BLaER1 (cell line): ENCODE measurements at regions not wholly inside any gene's neighbourhood (a gene's known extent, or its start where the extent isn't known, plus 50 kb on each side); places are given as distances from the start of the nearest gene placed in this dataset.
"Not testable (repeated sequence)": the region's sequence is repeated elsewhere in the genome, so short reads cannot be mapped to it uniquely, and the experiment has no call there.

Experiments
- H3K27ac ChIP-seq: shearing (Covaris generic); formaldehyde crosslinking; 2 replicates; pipeline ENCODE4 v1.8.1; 2022
- H3K27me3 ChIP-seq: shearing (Covaris generic); formaldehyde crosslinking; 2 replicates; pipeline ENCODE4 v1.8.1; 2022
- H3K36me3 ChIP-seq: shearing (Covaris generic); formaldehyde crosslinking; 2 replicates; pipeline ENCODE4 v1.8.1; 2022
- H3K4me1 ChIP-seq: shearing (Covaris generic); formaldehyde crosslinking; 2 replicates; pipeline ENCODE4 v1.8.1; 2022
- H3K4me2 ChIP-seq: shearing (Covaris generic); formaldehyde crosslinking; 2 replicates; pipeline ENCODE4 v1.8.1; 2022
- H3K4me3 ChIP-seq: shearing (Covaris generic); formaldehyde crosslinking; 2 replicates; pipeline ENCODE4 v1.8.1; 2022
- H3K9ac ChIP-seq: shearing (Covaris generic); formaldehyde crosslinking; 2 replicates; pipeline ENCODE4 v1.8.1; 2022
- H3K9me3 ChIP-seq: shearing (Covaris generic); formaldehyde crosslinking; 2 replicates; pipeline ENCODE4 v1.8.1; 2022
- H4K20me1 ChIP-seq: shearing (Covaris generic); formaldehyde crosslinking; 2 replicates; pipeline ENCODE4 v1.8.1; 2022
- Cebpa-rat ChIP-seq: shearing (Covaris generic); IDR thresholded peaks from 2 replicates; pipeline ENCODE4 v1.8.1; 2022

DNA sequence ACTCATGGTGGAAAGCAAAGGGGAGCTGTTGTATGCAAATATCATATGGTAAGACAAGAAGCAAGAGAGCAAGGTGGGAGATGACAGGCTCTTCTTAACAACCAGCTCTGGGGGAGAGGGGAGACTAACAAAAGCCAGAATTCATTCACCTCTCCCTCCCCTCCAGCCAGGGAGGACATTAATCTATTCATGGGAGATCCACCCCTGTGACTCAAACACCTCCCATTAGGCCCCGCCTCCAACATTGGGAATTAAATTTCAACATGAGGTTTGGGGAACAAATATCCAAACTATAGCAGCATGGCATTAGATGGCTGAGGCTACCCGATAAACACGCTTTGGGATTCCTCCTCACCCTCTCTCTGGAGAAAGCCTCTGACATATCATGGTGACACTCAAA, 210.6 kb downstream of the RHOU start:
- Histone ChIP-seq H4K20me1 (no peaks in the 10 kb centered on the region), H3K36me3 (no peaks in the 10 kb centered on the region), H3K27me3 (no peaks in the 10 kb centered on the region), H3K27ac (no peak overlapping the region), H3K9me3 (no peaks in the 10 kb centered on the region), H3K4me1 (no peaks in the 10 kb centered on the region), H3K9ac (no peak overlapping the region), H3K4me2 (no peak overlapping the region), H3K4me3 (no peak overlapping the region)
- TF ChIP-seq Cebpa-rat, result no peak

DNA sequence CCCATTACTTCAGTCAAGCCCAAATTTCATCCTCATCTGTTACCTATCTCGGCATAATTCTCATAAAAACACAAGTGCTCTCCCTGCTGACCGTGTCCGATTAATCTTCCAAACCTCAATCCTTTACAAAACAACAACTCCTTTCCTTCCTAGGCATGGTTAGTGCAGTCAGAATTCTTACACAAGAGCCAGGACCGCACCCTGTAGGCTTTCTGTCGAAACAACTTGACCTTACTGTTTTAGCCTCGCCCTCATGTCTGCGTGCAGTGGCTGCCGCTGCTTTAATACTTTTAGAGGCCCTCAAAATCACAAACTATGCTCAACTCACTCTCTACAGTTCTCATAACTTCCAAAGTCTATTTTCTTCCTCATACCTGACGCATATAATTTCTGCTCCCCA, 214.3 kb downstream of the RHOU start:
- not testable (repeated sequence) for H3K9ac ChIP-seq, H3K27me3 ChIP-seq, H4K20me1 ChIP-seq, H3K27ac ChIP-seq, H3K4me3 ChIP-seq, H3K4me1 ChIP-seq, H3K36me3 ChIP-seq, H3K9me3 ChIP-seq, H3K4me2 ChIP-seq

DNA sequence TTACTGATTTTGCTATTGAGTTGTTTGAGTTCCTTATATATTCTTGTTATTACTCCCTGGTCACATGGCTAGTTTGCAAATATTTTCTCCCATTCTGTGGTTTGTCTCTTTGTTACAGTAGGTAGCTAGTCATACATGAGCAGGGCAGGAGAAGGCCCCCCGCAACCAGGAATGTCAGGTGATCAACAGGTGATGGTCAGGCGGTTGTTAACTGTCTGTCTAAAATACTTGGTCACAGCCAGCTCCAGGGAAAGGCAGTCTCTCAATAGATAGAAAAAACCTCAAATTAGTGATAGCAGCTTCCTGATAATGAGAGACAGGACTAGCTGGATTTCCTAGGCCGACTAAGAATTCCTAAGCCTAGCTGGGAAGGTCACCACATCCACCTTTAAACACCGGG, 217.9 kb downstream of the RHOU start:
- Histone ChIP-seq H3K36me3 (no peaks in the 10 kb centered on the region), H3K27me3 (no peaks in the 10 kb centered on the region), H3K4me3 (no peak overlapping the region), H4K20me1 (no peaks in the 10 kb centered on the region), H3K9ac (no peak overlapping the region), H3K9me3 (peaks cover 7% of the 10 kb centered on the region; the same call in 1 of the 2 replicates), H3K27ac (no peak overlapping the region), H3K4me1 (no peaks in the 10 kb centered on the region), H3K4me2 (no peak overlapping the region)
- TF ChIP-seq Cebpa-rat, result no peak

DNA sequence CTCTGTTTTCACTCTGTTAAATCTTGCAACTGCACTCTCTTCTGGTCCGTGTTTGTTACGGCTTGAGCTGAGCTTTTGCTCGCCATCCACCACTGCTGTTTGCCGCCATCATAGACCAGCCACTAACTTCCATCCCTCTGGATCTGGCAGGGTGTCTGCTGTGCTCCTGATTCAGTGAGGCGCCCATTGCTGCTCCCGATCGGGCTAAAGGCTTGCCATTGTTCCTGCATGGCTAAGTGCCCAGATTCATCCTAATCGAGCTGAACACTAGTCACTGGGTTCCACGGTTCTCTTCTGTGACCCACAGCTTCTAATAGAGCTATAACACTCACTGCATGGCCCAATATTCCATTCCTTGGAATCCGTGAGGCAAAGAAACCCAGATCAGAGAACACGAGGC, 218.5 kb downstream of the RHOU start:
- not testable (repeated sequence) for H3K36me3 ChIP-seq, H3K9me3 ChIP-seq, H3K4me3 ChIP-seq, H4K20me1 ChIP-seq, H3K4me1 ChIP-seq, H3K27ac ChIP-seq, H3K4me2 ChIP-seq, H3K9ac ChIP-seq, H3K27me3 ChIP-seq

DNA sequence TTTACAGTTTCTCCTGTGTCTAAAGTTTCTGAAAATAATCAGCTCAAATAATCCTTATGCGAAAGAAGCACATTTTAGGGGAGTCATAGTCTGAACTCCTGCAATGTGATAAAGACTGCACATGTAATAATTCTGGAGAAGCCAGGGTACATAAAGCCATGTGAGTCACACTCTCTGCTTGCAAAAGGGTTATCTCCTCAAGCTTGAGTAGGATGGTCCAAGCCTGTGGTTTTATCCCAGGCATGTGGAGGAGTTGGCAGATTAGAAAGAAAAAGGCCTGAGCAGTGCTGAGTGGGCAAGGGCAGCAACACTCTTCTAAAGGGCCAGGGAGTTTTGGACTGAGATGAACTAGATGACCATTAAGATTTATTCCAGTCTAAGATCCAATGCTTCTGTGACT, 220.4 kb downstream of the RHOU start:
- no peak for TF ChIP-seq Cebpa-rat
- Histone ChIP-seq H3K27me3 (no peaks in the 10 kb centered on the region), H4K20me1 (no peaks in the 10 kb centered on the region)

DNA sequence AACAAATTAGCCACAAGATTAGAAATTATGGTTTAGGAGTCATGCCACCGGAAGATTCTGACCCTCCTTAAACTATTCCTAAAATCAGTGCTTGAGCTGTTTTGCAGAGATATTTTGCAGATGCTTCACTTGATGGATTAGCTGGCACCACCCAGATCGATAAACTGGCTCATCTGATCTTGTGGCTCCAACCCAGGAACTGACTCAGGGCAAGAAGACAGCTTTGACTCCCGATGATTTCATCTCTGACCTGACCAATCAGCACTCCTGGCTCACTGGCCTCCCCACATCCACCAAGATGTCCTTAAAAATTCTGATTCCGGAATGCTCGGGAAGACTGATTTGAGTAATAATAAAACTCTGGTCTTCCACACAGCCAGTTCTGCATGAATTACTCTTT, 221.6 kb downstream of the RHOU start:
- H4K20me1 ChIP-seq, result no peaks in the 10 kb centered on the region
- H3K4me3 ChIP-seq, result no peak overlapping the region
- TF ChIP-seq Cebpa-rat, result no peak
- H3K4me1 ChIP-seq, result 0 out of 2 replicates have a peak, but pooled peaks cover 4% of the 10 kb centered on the region
- H3K4me2 ChIP-seq, result no peak overlapping the region
- no peaks in the 10 kb centered on the region for H3K36me3 ChIP-seq
- H3K27ac ChIP-seq, result no peak overlapping the region
- no peaks in the 10 kb centered on the region for H3K27me3 ChIP-seq
- H3K9ac ChIP-seq, result no peak overlapping the region
- H3K9me3 ChIP-seq, result peaks cover 7% of the 10 kb centered on the region; the same call in 1 of the 2 replicates

More for the DNA sequence above, 220.4 kb downstream of the RHOU start:
- Histone ChIP-seq H3K9me3 (peaks cover 7% of the 10 kb centered on the region; the same call in 1 of the 2 replicates), H3K4me3 (no peak overlapping the region), H3K9ac (no peak overlapping the region), H3K36me3 (no peaks in the 10 kb centered on the region), H3K4me1 (0 out of 2 replicates have a peak, but pooled peaks cover 1% of the 10 kb centered on the region), H3K27ac (no peak overlapping the region), H3K4me2 (no peak overlapping the region)

DNA sequence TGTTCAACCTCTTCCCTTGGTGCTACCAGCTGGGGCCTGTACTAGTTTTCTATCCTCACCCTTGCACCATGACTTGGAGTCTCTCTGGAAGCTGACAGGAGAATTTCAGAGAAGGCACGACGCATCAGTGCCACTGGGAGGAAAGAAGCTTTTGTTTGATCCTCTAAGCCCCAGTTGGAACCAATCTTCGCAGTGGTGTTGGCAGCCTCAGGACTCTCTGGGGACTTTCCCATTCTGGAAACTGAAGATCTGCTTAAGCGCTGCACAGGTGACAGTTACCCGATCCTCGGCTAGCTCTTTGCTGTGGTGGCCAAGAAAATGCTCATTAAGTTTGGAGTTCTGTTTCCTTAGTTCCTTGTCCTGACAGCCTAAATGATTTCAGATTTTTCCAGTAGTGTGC, 222.3 kb downstream of the RHOU start:
- H3K4me2 ChIP-seq, result no peak overlapping the region
- peaks cover 7% of the 10 kb centered on the region; the same call in 1 of the 2 replicates for H3K9me3 ChIP-seq
- H3K27ac ChIP-seq, result no peak overlapping the region
- H3K36me3 ChIP-seq, result no peaks in the 10 kb centered on the region
- no peak for TF ChIP-seq Cebpa-rat
- H3K9ac ChIP-seq, result no peak overlapping the region
- H4K20me1 ChIP-seq, result no peaks in the 10 kb centered on the region
- no peak overlapping the region for H3K4me3 ChIP-seq
- H3K4me1 ChIP-seq, result 0 out of 2 replicates have a peak, but pooled peaks cover 4% of the 10 kb centered on the region
- H3K27me3 ChIP-seq, result no peaks in the 10 kb centered on the region

DNA sequence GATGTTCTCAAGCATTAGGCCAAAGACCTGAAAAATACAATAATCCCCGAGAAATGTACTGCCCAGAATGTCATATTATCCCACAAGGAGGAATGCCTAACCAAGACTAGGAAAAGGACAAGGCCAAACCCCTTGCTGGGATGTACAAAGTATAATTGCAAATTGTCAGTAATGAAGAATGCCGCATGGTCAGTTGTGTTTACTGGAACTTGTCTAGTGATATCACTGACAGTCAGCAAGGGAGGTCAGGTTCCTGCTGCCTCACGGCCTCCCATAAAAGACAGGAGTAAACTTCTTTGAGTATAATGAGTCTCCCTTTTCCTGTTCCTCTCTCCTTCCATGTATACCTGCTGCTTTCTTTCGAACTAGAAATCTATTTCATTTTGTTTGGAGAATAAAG, 222.8 kb downstream of the RHOU start:
- no peaks in the 10 kb centered on the region for H3K27me3 ChIP-seq
- H3K4me2 ChIP-seq, result no peak overlapping the region
- H3K4me3 ChIP-seq, result no peak overlapping the region
- H3K9ac ChIP-seq, result no peak overlapping the region
- 0 out of 2 replicates have a peak, but pooled peaks cover 4% of the 10 kb centered on the region for H3K4me1 ChIP-seq
- H3K27ac ChIP-seq, result no peak overlapping the region
- TF ChIP-seq Cebpa-rat, result no peak
- H3K9me3 ChIP-seq, result peaks cover 7% of the 10 kb centered on the region; the same call in 1 of the 2 replicates
- H3K36me3 ChIP-seq, result no peaks in the 10 kb centered on the region
- H4K20me1 ChIP-seq, result no peaks in the 10 kb centered on the region

DNA sequence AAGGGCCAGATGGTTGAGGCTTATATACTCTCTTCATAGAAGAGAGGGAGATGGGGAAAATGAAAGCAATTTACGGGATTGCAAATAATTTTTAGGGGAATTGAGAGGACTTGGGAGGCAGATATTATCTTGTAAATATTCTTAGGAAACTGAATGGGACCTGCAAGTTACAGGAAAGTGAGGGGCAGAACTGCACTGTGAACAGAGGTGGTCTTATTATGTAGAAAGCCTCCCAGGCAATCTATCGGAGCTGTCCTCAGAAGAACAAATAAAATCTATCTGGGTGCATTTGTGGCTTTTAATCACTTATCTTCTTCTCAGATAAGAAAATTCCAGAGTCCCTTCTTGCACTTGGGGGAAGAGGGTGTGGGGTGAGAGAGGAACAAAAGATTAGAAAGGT, 223.5 kb downstream of the RHOU start:
- no peak overlapping the region for H3K4me2 ChIP-seq
- no peaks in the 10 kb centered on the region for H3K36me3 ChIP-seq
- no peak for TF ChIP-seq Cebpa-rat

DNA sequence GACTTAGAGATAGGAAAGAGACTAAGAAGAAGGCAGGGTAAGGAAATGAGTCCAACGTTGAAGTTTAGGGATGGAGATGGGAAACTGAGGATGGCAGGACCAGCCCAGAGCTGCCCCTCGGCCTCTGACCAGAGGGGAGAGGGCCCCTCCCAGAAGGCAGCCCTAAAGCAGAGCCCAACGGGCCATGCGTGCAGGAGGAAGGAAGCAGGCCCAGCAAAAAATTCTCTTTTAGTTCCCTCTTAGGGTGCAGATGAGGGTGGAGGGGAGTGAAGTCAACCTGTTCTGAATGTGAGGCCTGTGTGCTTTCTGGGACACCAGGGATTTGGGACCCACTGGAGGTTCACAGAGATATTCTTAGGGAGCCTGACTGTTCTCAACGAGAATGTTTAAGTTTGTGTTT, 225.4 kb downstream of the RHOU start:
- no peaks in the 10 kb centered on the region for H4K20me1 ChIP-seq
- H3K4me1 ChIP-seq, result 0 out of 2 replicates have a peak, but pooled peaks cover 4% of the 10 kb centered on the region
- H3K4me3 ChIP-seq, result no peak overlapping the region
- no peaks in the 10 kb centered on the region for H3K27me3 ChIP-seq
- no peak overlapping the region for H3K9ac ChIP-seq
- H3K36me3 ChIP-seq, result no peaks in the 10 kb centered on the region
- H3K27ac ChIP-seq, result no peak overlapping the region
- H3K4me2 ChIP-seq, result no peak overlapping the region
- H3K9me3 ChIP-seq, result no peaks in the 10 kb centered on the region
- TF ChIP-seq Cebpa-rat, result no peak

More for the DNA sequence above, 223.5 kb downstream of the RHOU start:
- Histone ChIP-seq H3K9ac (no peak overlapping the region), H3K4me3 (no peak overlapping the region), H3K27ac (no peak overlapping the region), H4K20me1 (no peaks in the 10 kb centered on the region), H3K27me3 (no peaks in the 10 kb centered on the region), H3K4me1 (0 out of 2 replicates have a peak, but pooled peaks cover 4% of the 10 kb centered on the region), H3K9me3 (peaks cover 7% of the 10 kb centered on the region; the same call in 1 of the 2 replicates)

DNA sequence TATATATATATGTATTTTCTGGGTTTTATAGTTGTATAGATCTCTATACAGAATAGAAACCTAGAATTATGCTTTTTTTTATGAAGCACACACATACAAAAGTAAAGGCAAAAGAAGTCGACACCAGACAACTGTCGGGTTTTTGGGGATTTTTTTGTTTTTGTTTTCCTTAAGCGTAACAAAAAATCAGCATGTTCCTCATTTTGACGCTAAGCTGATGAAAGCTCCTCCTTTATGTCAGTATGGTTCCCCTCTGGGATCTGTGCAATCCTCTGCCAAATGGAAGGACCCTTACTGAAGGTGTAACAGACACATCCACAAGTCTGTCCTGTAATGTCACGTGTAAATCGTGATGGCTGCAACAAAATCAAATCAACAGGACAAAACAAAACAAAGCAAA, 226.2 kb downstream of the RHOU start:
- no peak overlapping the region for H3K4me3 ChIP-seq
- no peak overlapping the region for H3K9ac ChIP-seq

More for the DNA sequence above, 226.2 kb downstream of the RHOU start:
- Histone ChIP-seq H3K9me3 (no peaks in the 10 kb centered on the region), H3K36me3 (no peaks in the 10 kb centered on the region), H3K4me1 (0 out of 2 replicates have a peak, but pooled peaks cover 4% of the 10 kb centered on the region), H4K20me1 (no peaks in the 10 kb centered on the region), H3K4me2 (no peak overlapping the region), H3K27ac (no peak overlapping the region), H3K27me3 (no peaks in the 10 kb centered on the region)
- TF ChIP-seq Cebpa-rat, result no peak
